Neural cell (in vitro differentiated cells): ENCODE measurements at regions not wholly inside any gene's neighbourhood (a gene's known extent, or its start where the extent isn't known, plus 50 kb on each side); places are given as distances from the start of the nearest gene placed in this dataset.

ENCODE experiments used
- CTCF ChIP-seq: fragments of 450-650 bp; IDR thresholded peaks from 2 replicates; pipeline ENCODE4 v1.5.1; 2014; ENCODE audit warnings: antibody characterized with exemption, mild to moderate bottlenecking, moderate library complexity; ENCODE audit not compliant: poor library complexity, severe bottlenecking
- EP300 ChIP-seq: fragments of 450-650 bp; conservative IDR thresholded peaks from 2 replicates; pipeline ENCODE4 v1.6.1; 2014; ENCODE audit warnings: antibody characterized with exemption, mild to moderate bottlenecking, moderate library complexity; ENCODE audit not compliant: poor library complexity, severe bottlenecking
- EZH2 ChIP-seq: fragments of 200-600, 300-800 bp; shearing (Covaris generic), sonication (generic); IDR thresholded peaks from 2 replicates; pipeline ENCODE4 v1.6.1; 2014; ENCODE audit warnings: antibody characterized with exemption, low read length, borderline replicate concordance, mild to moderate bottlenecking; ENCODE audit not compliant: insufficient read depth, poor library complexity, severe bottlenecking
- MXI1 ChIP-seq: fragments of 450-650 bp; conservative IDR thresholded peaks from 2 replicates; pipeline ENCODE4 v1.6.1; 2014; ENCODE audit warnings: antibody characterized with exemption, mild to moderate bottlenecking; ENCODE audit not compliant: poor library complexity, severe bottlenecking
- POLR2AphosphoS5 ChIP-seq: IDR thresholded peaks from 2 replicates; pipeline ENCODE4 v1.6.1; 2012
- REST ChIP-seq: IDR thresholded peaks from 2 replicates; pipeline ENCODE4 v1.6.1; 2012; ENCODE audit warnings: borderline replicate concordance

GRCh38 chr16:6076631-6077030 lies 979.0 kb upstream of the EEF2KMT start:
- TF ChIP-seq EZH2 = no peak
- no peak for TF ChIP-seq CTCF
- TF ChIP-seq REST = no peak
- no peak for TF ChIP-seq POLR2AphosphoS5
- TF ChIP-seq EP300 = no peak
- TF ChIP-seq MXI1 = no peak
